Heart left ventricle (tissue), 16 donors: ENCODE measurements at regions not wholly inside any gene's neighbourhood (a gene's known extent, or its start where the extent isn't known, plus 50 kb on each side); places are given as distances from the start of the nearest gene placed in this dataset.

Source experiments
- ATAC-seq, 4 donors: fragments of 200-7000 bp; cut with Tn5 transposase; one replicate each; pipeline ENCODE4 v1.9.1; 2020 to 2022; ENCODE audit warnings: moderate library complexity in 4 of 4, mild to moderate bottlenecking in 3 of 4, moderate number of reproducible peaks in 1 of 4
- DNase-seq, 5 donors: peaks; one replicate each; pipeline ENCODE4 v3.0.0-alpha.2; 2020
- H3K27ac ChIP-seq, 12 donors: fragments of 200-600 bp; sonication (generic) in 4 of 12; one replicate each; pipeline versions ENCODE4 v1.5.0 to v1.8.0; 2016 to 2022; ENCODE audit warnings: mild to moderate bottlenecking in 2 of 12
- H3K27me3 ChIP-seq, 9 donors: fragments of 200-600 bp; sonication (generic) in 2 of 9; one replicate each; pipeline versions ENCODE4 v1.5.1 to v1.8.0; 2016 to 2022; ENCODE audit warnings: mild to moderate bottlenecking in 3 of 9
- H3K36me3 ChIP-seq, 9 donors: fragments of 200-600 bp; sonication (generic) in 2 of 9; one replicate each; pipeline versions ENCODE4 v1.5.0 to v1.8.0; 2018 to 2022; ENCODE audit warnings: mild to moderate bottlenecking in 2 of 9
- H3K4me1 ChIP-seq, 12 donors: fragments of 200-600 bp; sonication (generic) in 4 of 12; one replicate each; pipeline versions ENCODE4 v1.5.0 to v1.8.0; 2016 to 2022; ENCODE audit warnings: mild to moderate bottlenecking in 3 of 12
- H3K4me3 ChIP-seq, 12 donors: fragments of 200-600 bp; sonication (generic) in 4 of 12; one replicate each; pipeline versions ENCODE4 v1.5.0 to v1.8.0; 2017 to 2022; ENCODE audit warnings: mild to moderate bottlenecking in 9 of 12, moderate library complexity in 4 of 12
- H3K9me3 ChIP-seq, 12 donors: fragments of 200-600 bp; sonication (generic) in 4 of 12; one replicate each; pipeline versions ENCODE4 v1.5.0 to v1.8.0; 2016 to 2022; ENCODE audit warnings: mild to moderate bottlenecking in 1 of 12
- POLR2A ChIP-seq, 2 donors: fragments of 450-650 bp; IDR thresholded peaks; one replicate each; pipeline ENCODE4 v1.6.1; 2017; ENCODE audit warnings: antibody characterized with exemption in 2 of 2, mild to moderate bottlenecking in 2 of 2, moderate library complexity in 2 of 2
- WGBS, 4 donors: extraction: QIAGEN DNeasy Blood & Tissue Kit in 2 of 4; methylation state at CpG; one replicate each; pipeline versions ENCODE4 v1.1.5 to v1.1.7; 2013 to 2018; 5-methylcytosine and 5-hydroxymethylcytosine counted together
- intact Hi-C, 10 donors: fragments of 100-400 bp; cut with DNase I; formaldehyde crosslinking; loops; one replicate each; pipeline versions ENCODE4 v1.11.1 to v1.14.2; 2022
- TF ChIP-seq, protein P1 (sequence below), 12 donors: fragments of 200-600 bp; sonication (generic) in 4 of 12; IDR thresholded peaks; one replicate each; pipeline versions ENCODE4 v1.5.0 to v1.8.0; 2018 to 2022; ENCODE audit warnings: antibody characterized with exemption in 12 of 12, mild to moderate bottlenecking in 5 of 12
- donor health status: ischemic (EF 13 %, LVEDD 7.1; RV severe dilation, severe dysfunction).
- donor health status: healthy with polysubstance abuse.
- donor health status: DM: no; HTN: yes; CAD: no.
- donor health status: DM: no; HTN: no; CAD: no.
- donor health status: ischemic (EF 25% LVEDD 6.9; RV normal size, moderate dysfunction).
- donor health status: ischemic (EF 25% LVEDD 5.7; RV mildly dilated, moderate dysfunction).
- donor health status: healthy.
- donor health status: DM: yes; HTN: yes; CAD: no.
- donor health status: ischemic (EF 35%, LVEDD 5.7; RV mildly dilated, moderate dysfunction).
- donor health status: nonischemic (EF 11% LVEDD 7.7; RV severe dilation, severe dysfunction).
- donor health status: DM: yes; HTN: yes; CAD: no.
- donor health status: PGD.
- donor health status: ischemic (EF 29% LVEDD 5.4; RV normal size, mild dysfunction).
- donor health status: nonischemic (EF 23%, LVEDD 6.1; RV moderate dilation, normal function).

DNA sequence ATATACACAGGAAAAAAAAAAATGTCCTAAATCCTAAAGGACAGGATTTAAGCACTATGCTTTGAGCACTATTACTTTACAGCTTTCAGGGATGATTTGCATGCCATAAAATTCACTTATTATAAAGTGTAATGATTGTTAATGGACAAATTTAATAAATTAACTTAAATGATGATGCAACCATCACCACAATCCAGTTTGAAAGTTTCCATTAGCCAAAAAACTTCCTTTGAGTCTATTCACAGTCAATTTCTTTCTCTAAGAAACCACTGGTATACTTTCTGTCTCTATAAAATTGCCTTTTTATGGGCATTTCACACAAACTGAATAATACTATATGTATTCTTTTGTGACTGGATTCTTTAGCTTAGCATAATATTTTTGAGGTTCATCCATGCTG, 111.1 kb upstream of the RIOK3 start:
- H3K27me3 ChIP-seq = no peaks in the 10 kb centered on the region
- ATAC-seq (no peak), DNase-seq (no peak)
- TF ChIP-seq POLR2A (IDR thresholded peaks at IDR 0.05) = no peak
- TF ChIP-seq, protein P1, sequence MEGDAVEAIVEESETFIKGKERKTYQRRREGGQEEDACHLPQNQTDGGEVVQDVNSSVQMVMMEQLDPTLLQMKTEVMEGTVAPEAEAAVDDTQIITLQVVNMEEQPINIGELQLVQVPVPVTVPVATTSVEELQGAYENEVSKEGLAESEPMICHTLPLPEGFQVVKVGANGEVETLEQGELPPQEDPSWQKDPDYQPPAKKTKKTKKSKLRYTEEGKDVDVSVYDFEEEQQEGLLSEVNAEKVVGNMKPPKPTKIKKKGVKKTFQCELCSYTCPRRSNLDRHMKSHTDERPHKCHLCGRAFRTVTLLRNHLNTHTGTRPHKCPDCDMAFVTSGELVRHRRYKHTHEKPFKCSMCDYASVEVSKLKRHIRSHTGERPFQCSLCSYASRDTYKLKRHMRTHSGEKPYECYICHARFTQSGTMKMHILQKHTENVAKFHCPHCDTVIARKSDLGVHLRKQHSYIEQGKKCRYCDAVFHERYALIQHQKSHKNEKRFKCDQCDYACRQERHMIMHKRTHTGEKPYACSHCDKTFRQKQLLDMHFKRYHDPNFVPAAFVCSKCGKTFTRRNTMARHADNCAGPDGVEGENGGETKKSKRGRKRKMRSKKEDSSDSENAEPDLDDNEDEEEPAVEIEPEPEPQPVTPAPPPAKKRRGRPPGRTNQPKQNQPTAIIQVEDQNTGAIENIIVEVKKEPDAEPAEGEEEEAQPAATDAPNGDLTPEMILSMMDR (IDR thresholded peaks at IDR 0.05) = no peak
- H3K9me3 ChIP-seq = no peaks in the 10 kb centered on the region
- no peak overlapping the region for H3K4me3 ChIP-seq
- intact Hi-C loops = no loop called here
- no peaks in the 10 kb centered on the region for H3K36me3 ChIP-seq
- H3K4me1 ChIP-seq = peaks cover 0 to 7% (median 0%) of the 10 kb centered on the region in 12 donors
- H3K27ac ChIP-seq = no peak overlapping the region

DNA sequence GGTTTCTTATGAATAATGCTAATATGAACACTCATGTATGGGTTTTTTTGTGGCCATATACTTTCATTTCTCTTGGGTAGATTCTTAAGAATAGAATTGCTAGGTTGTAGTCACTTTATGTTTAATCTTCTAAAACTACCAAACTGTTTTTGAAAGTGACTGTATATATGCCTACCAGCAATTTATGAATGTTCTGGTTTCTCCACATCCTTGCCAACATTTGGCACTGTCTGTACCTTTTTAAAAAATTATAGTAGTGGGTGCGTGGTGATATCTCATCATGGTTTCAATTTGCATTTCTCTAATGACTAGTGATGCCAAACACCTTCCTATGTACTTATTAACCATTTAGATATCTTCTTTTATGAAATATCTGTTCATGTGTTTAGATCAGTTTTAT, 110.6 kb upstream of the RIOK3 start:
- no peak overlapping the region for H3K27ac ChIP-seq
- DNase-seq (no peak), ATAC-seq (no peak)
- 70 to 100% (median 89%) methylated on average over 1 of the region's 1 CpG for WGBS, 4 donors
- H3K27me3 ChIP-seq = no peaks in the 10 kb centered on the region
- H3K4me3 ChIP-seq = no peak overlapping the region
- peaks cover 0 to 7% (median 0%) of the 10 kb centered on the region in 12 donors for H3K4me1 ChIP-seq
- no peak for TF ChIP-seq POLR2A (IDR thresholded peaks at IDR 0.05)
- TF ChIP-seq, protein P1 (IDR thresholded peaks at IDR 0.05) = no peak
- intact Hi-C loops = no loop called here
- H3K36me3 ChIP-seq = no peaks in the 10 kb centered on the region
- H3K9me3 ChIP-seq = no peaks in the 10 kb centered on the region

DNA sequence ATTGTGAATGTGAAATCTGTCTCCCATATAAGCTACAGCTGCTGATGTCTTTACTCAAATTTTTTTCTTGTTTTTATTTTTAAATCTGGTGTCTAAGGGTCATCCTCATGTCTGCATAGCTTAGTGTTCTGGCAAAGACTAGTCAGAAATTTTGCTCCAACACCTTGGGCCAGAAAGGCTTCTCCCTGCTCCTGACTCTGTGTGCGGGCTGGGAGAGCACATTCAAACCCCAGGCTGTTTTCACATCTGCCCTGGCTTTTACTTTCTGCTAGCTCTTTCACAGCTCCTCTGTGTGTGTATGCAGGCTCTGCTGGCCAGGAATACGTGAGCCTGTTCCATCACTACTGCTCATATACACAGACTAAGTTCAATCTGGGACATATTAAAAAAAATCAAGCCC, 102.9 kb upstream of the RIOK3 start:
- Histone ChIP-seq H3K36me3 (peaks cover 0 to 16% (median 0%) of the 10 kb centered on the region in 9 donors), H3K4me1 (peaks cover 0 to 3% (median 0%) of the 10 kb centered on the region in 12 donors), H3K9me3 (peaks cover 0 to 12% (median 0%) of the 10 kb centered on the region in 12 donors), H3K4me3 (no peak overlapping the region), H3K27ac (no peak overlapping the region), H3K27me3 (no peaks in the 10 kb centered on the region)
- 79 to 95% (median 82%) methylated on average over 2 of the region's 2 CpGs for WGBS, 4 donors
- no peak for ATAC-seq
- intact Hi-C loops = loop anchor here in 2 of 10 donors (10.0 kb wide), 2 partner anchors 125 to 315 kb away; no protein-coding TSS in a partner anchor
- DNase-seq = no peak
- TF ChIP-seq, protein P1 (IDR thresholded peaks at IDR 0.05) = no peak
- no peak for TF ChIP-seq POLR2A (IDR thresholded peaks at IDR 0.05)

DNA sequence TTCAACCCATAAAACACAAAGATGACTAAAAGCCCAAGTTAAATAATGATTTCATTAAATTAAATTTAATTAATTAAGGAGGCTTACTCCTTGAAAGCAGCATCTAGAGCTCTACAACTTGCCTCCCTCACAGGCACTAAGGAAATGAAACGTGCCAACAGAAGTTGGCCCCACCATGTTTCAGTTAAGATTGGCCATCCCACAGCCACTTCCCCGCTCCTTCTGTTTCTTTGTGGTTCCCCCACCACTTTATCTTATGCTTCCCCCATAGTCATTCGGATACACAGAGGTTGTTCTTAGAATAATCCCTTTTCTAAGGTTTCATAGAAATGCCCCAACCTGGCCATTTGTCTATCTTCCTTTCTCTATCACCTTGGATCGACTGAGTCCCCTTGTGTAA, 101.6 kb upstream of the RIOK3 start:
- TF ChIP-seq POLR2A (IDR thresholded peaks at IDR 0.05) = no peak
- TF ChIP-seq, protein P1 (IDR thresholded peaks at IDR 0.05) = no peak
- Histone ChIP-seq H3K27me3 (no peaks in the 10 kb centered on the region), H3K27ac (no peak overlapping the region), H3K4me1 (peaks cover 0 to 8% (median 5%) of the 10 kb centered on the region in 12 donors), H3K36me3 (peaks cover 0 to 16% (median 0%) of the 10 kb centered on the region in 9 donors), H3K9me3 (peaks cover 0 to 12% (median 0%) of the 10 kb centered on the region in 12 donors), H3K4me3 (no peak overlapping the region)
- 90 to 94% (median 93%) methylated on average over 4 of the region's 4 CpGs for WGBS, 4 donors
- intact Hi-C loops = loop anchor here in 2 of 10 donors (10.0 kb wide), 2 partner anchors 127 to 317 kb away; no protein-coding TSS in a partner anchor
- DNase-seq = no peak
- no peak for ATAC-seq
